ENCODE measurements at regions not wholly inside any gene's neighbourhood (a gene's known extent, or its start where the extent isn't known, plus 50 kb on each side); places are given as distances from the start of the nearest gene placed in this dataset.
"Not testable (repeated sequence)": the region's sequence is repeated elsewhere in the genome, so short reads cannot be mapped to it uniquely, and the experiment has no call there.

GRCh38 chr17:45646288-45646988, 137.7 kb upstream of the CRHR1 start:
- intact Hi-C loops (cut with micrococcal nuclease) = no loop called here

GRCh38 chr17:45648642-45649041, 135.5 kb upstream of the CRHR1 start:
- intact Hi-C loops (cut with micrococcal nuclease) = no loop called here

- intact Hi-C loops (cut with micrococcal nuclease) = no loop called here
These were observed 134.3 kb upstream of the CRHR1 start for GRCh38 chr17:45649796-45650195.

GRCh38 chr17:45650561-45650960, 133.6 kb upstream of the CRHR1 start:
- intact Hi-C loops (cut with micrococcal nuclease) = no loop called here

- intact Hi-C loops (cut with micrococcal nuclease) = no loop called here
These were observed 132.9 kb upstream of the CRHR1 start for GRCh38 chr17:45651145-45651709.

- intact Hi-C loops (cut with micrococcal nuclease) = no loop called here
These were observed 130.5 kb upstream of the CRHR1 start for GRCh38 chr17:45653616-45654015.

GRCh38 chr17:45656527-45657181, 127.5 kb upstream of the CRHR1 start:
- intact Hi-C loops (cut with micrococcal nuclease) = no loop called here

GRCh38 chr17:45660474-45660873, 123.6 kb upstream of the CRHR1 start:
- intact Hi-C loops (cut with micrococcal nuclease) = no loop called here

GRCh38 chr17:45662432-45662831, 121.7 kb upstream of the CRHR1 start:
- intact Hi-C loops (cut with micrococcal nuclease) = no loop called here

- intact Hi-C loops (cut with micrococcal nuclease) = no loop called here
These were observed 120.3 kb upstream of the CRHR1 start for GRCh38 chr17:45663772-45664171.

GRCh38 chr17:45664921-45665320, 119.2 kb upstream of the CRHR1 start:
- intact Hi-C loops (cut with micrococcal nuclease) = no loop called here

- intact Hi-C loops (cut with micrococcal nuclease) = no loop called here
These were observed 118.0 kb upstream of the CRHR1 start for GRCh38 chr17:45666046-45666600.

- intact Hi-C loops (cut with micrococcal nuclease) = no loop called here
These were observed 117.5 kb upstream of the CRHR1 start for GRCh38 chr17:45666641-45667040.

- intact Hi-C loops (cut with micrococcal nuclease) = no loop called here
These were observed 116.4 kb upstream of the CRHR1 start for GRCh38 chr17:45667591-45668171.

GRCh38 chr17:45668316-45668715, 115.8 kb upstream of the CRHR1 start:
- intact Hi-C loops (cut with micrococcal nuclease) = no loop called here

GRCh38 chr17:45672301-45672700, 111.8 kb upstream of the CRHR1 start:
- intact Hi-C loops (cut with micrococcal nuclease) = no loop called here

- intact Hi-C loops (cut with micrococcal nuclease) = no loop called here
These were observed 111.3 kb upstream of the CRHR1 start for GRCh38 chr17:45672792-45673191.

GRCh38 chr17:45673759-45674158, 110.4 kb upstream of the CRHR1 start:
- intact Hi-C loops (cut with micrococcal nuclease) = not testable (repeated sequence)

- intact Hi-C loops (cut with micrococcal nuclease) = no loop called here
These were observed 109.1 kb upstream of the CRHR1 start for GRCh38 chr17:45675012-45675411.

- intact Hi-C loops (cut with micrococcal nuclease) = no loop called here
These were observed 108.2 kb upstream of the CRHR1 start for GRCh38 chr17:45675892-45676291.

GRCh38 chr17:45676695-45677094, 107.4 kb upstream of the CRHR1 start:
- intact Hi-C loops (cut with micrococcal nuclease) = no loop called here

GRCh38 chr17:45677770-45678169, 106.3 kb upstream of the CRHR1 start:
- intact Hi-C loops (cut with micrococcal nuclease) = no loop called here

All from T-helper 2 cell treated with Interferon-gamma antibody and Interleukin-4, amounts not matched to agents 100 ng/mL and 5 ng/mL, for 36 hours (primary cell).